Colonic mucosa (tissue), 4 donors: ENCODE measurements at regions not wholly inside any gene's neighbourhood (a gene's known extent, or its start where the extent isn't known, plus 50 kb on each side); places are given as distances from the start of the nearest gene placed in this dataset.
"Not testable (repeated sequence)": the region's sequence is repeated elsewhere in the genome, so short reads cannot be mapped to it uniquely, and the experiment has no call there.

Source experiments
- DNase-seq: peaks from one replicate; pipeline ENCODE4 v3.0.0-alpha.2; 2020
- H3K27ac ChIP-seq: fragments of 200-600 bp; one replicate; pipeline ENCODE4 v1.8.0; 2021
- H3K27me3 ChIP-seq: fragments of 200-600 bp; one replicate; pipeline ENCODE4 v1.8.0; 2021
- H3K36me3 ChIP-seq: fragments of 200-600 bp; one replicate; pipeline ENCODE4 v1.8.0; 2021
- H3K4me1 ChIP-seq: fragments of 200-600 bp; one replicate; pipeline ENCODE4 v1.8.0; 2021; ENCODE audit warnings: mild to moderate bottlenecking
- H3K4me3 ChIP-seq: fragments of 200-600 bp; one replicate; pipeline ENCODE4 v1.8.0; 2021
- H3K9ac ChIP-seq, 2 donors: one replicate each; pipeline ENCODE4 v1.7.0; 2013; ENCODE audit warnings: control low read depth in 2 of 2, low read depth in 2 of 2, low read length in 2 of 2
- H3K9me3 ChIP-seq: fragments of 200-600 bp; one replicate; pipeline ENCODE4 v1.8.0; 2021
- CTCF ChIP-seq: fragments of 200-600 bp; IDR thresholded peaks from one replicate; pipeline ENCODE4 v1.8.0; 2022; ENCODE audit warnings: antibody characterized with exemption, mild to moderate bottlenecking
- intact Hi-C: fragments of 100-400 bp; cut with DNase I; formaldehyde crosslinking; loops from one replicate; pipeline ENCODE4 v1.14.1; 2022
- donor health status: healthy.
- donor health status: DM: no; HTN: no; CAD: no.
- donor health status: DM: no; HTN: no; CAD: no.

- no peak for TF ChIP-seq CTCF
Measured at GRCh38 chr2:146979746-146980145, 865.1 kb upstream of the ACVR2A start.

GRCh38 chr2:146978577-146979555, 866.0 kb upstream of the ACVR2A start:
- H3K9ac ChIP-seq, result no peak overlapping the region
- intact Hi-C loops, result no loop called here
- no peak overlapping the region for H3K27ac ChIP-seq
- TF ChIP-seq CTCF, result no peak
- no peak overlapping the region for H3K4me3 ChIP-seq
- no peaks in the 10 kb centered on the region for H3K4me1 ChIP-seq
- no peaks in the 10 kb centered on the region for H3K9me3 ChIP-seq
- H3K27me3 ChIP-seq, result no peaks in the 10 kb centered on the region
- H3K36me3 ChIP-seq, result no peaks in the 10 kb centered on the region
- no peak for DNase-seq

More at GRCh38 chr2:146979746-146980145, 865.1 kb upstream of the ACVR2A start:
- no peak overlapping the region for H3K9ac ChIP-seq
- no peak overlapping the region for H3K4me3 ChIP-seq
- H3K27me3 ChIP-seq, result no peaks in the 10 kb centered on the region
- H3K27ac ChIP-seq, result no peak overlapping the region
- intact Hi-C loops, result no loop called here
- H3K4me1 ChIP-seq, result no peaks in the 10 kb centered on the region
- DNase-seq, result no peak
- H3K36me3 ChIP-seq, result no peaks in the 10 kb centered on the region
- H3K9me3 ChIP-seq, result no peaks in the 10 kb centered on the region

GRCh38 chr2:146970981-146971380, 873.8 kb upstream of the ACVR2A start:
- H3K4me1 ChIP-seq, H3K36me3 ChIP-seq, H3K9ac ChIP-seq, H3K4me3 ChIP-seq, intact Hi-C loops, DNase-seq, H3K27me3 ChIP-seq, H3K27ac ChIP-seq, H3K9me3 ChIP-seq: not testable (repeated sequence)

GRCh38 chr2:146969703-146970102, 875.1 kb upstream of the ACVR2A start:
- intact Hi-C loops, DNase-seq, H3K9me3 ChIP-seq, H3K27ac ChIP-seq, H3K4me1 ChIP-seq, H3K4me3 ChIP-seq, H3K27me3 ChIP-seq, H3K36me3 ChIP-seq, H3K9ac ChIP-seq: not testable (repeated sequence)

- no peaks in the 10 kb centered on the region for H3K4me1 ChIP-seq
- intact Hi-C loops, result no loop called here
Measured at GRCh38 chr2:146964494-146964893, 880.3 kb upstream of the ACVR2A start.

GRCh38 chr2:146954544-146954943, 890.3 kb upstream of the ACVR2A start:
- Histone ChIP-seq H3K27me3 (no peaks in the 10 kb centered on the region), H3K36me3 (no peaks in the 10 kb centered on the region), H3K9ac (no peak overlapping the region), H3K27ac (no peak overlapping the region), H3K4me3 (no peak overlapping the region), H3K9me3 (no peaks in the 10 kb centered on the region), H3K4me1 (no peaks in the 10 kb centered on the region)
- DNase-seq, result no peak
- TF ChIP-seq CTCF, result no peak
- intact Hi-C loops, result no loop called here

More at GRCh38 chr2:146964494-146964893, 880.3 kb upstream of the ACVR2A start:
- Histone ChIP-seq H3K36me3 (no peaks in the 10 kb centered on the region), H3K4me3 (no peak overlapping the region), H3K9me3 (no peaks in the 10 kb centered on the region), H3K27me3 (no peaks in the 10 kb centered on the region), H3K27ac (no peak overlapping the region), H3K9ac (no peak overlapping the region)
- no peak for TF ChIP-seq CTCF
- DNase-seq, result no peak
